ENCODE measurements at regions not wholly inside any gene's neighbourhood (a gene's known extent, or its start where the extent isn't known, plus 50 kb on each side); places are given as distances from the start of the nearest gene placed in this dataset.

- TF ChIP-seq TAF1 (IDR thresholded peaks at IDR 0.05; ENCODE audit: low read depth) (no peak), ZBTB7A (IDR thresholded peaks at IDR 0.05; ENCODE audit: low read depth) (no peak), USF1 (IDR thresholded peaks at IDR 0.05) (no peak), TEAD4 (IDR thresholded peaks at IDR 0.05) (no peak), NFIC (IDR thresholded peaks at IDR 0.05) (no peak), EGR1 (IDR thresholded peaks at IDR 0.05) (no peak), YY1 (IDR thresholded peaks at IDR 0.05; ENCODE audit: low read depth) (no peak), RAD21 (IDR thresholded peaks at IDR 0.05; ENCODE audit: low read depth) (no peak), CREB1 (IDR thresholded peaks at IDR 0.05; ENCODE audit: low read depth) (no peak), TCF12 (IDR thresholded peaks at IDR 0.05; ENCODE audit: low read depth) (no peak), FOXM1 (IDR thresholded peaks at IDR 0.05; ENCODE audit: borderline replicate concordance, low read depth) (no peak), EP300 (IDR thresholded peaks at IDR 0.05; ENCODE audit: borderline replicate concordance) (no peak), MAX (IDR thresholded peaks at IDR 0.05) (no peak), CEBPB (IDR thresholded peaks at IDR 0.05) (no peak)
- TF ChIP-seq, protein P1, sequence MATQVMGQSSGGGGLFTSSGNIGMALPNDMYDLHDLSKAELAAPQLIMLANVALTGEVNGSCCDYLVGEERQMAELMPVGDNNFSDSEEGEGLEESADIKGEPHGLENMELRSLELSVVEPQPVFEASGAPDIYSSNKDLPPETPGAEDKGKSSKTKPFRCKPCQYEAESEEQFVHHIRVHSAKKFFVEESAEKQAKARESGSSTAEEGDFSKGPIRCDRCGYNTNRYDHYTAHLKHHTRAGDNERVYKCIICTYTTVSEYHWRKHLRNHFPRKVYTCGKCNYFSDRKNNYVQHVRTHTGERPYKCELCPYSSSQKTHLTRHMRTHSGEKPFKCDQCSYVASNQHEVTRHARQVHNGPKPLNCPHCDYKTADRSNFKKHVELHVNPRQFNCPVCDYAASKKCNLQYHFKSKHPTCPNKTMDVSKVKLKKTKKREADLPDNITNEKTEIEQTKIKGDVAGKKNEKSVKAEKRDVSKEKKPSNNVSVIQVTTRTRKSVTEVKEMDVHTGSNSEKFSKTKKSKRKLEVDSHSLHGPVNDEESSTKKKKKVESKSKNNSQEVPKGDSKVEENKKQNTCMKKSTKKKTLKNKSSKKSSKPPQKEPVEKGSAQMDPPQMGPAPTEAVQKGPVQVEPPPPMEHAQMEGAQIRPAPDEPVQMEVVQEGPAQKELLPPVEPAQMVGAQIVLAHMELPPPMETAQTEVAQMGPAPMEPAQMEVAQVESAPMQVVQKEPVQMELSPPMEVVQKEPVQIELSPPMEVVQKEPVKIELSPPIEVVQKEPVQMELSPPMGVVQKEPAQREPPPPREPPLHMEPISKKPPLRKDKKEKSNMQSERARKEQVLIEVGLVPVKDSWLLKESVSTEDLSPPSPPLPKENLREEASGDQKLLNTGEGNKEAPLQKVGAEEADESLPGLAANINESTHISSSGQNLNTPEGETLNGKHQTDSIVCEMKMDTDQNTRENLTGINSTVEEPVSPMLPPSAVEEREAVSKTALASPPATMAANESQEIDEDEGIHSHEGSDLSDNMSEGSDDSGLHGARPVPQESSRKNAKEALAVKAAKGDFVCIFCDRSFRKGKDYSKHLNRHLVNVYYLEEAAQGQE (IDR thresholded peaks at IDR 0.05; ENCODE audit: low read depth), result no peak
Measured at GRCh38 chr6:22064558-22064957, 232.3 kb downstream of the PRL start.

GRCh38 chr6:22067122-22067521, 229.7 kb downstream of the PRL start:
- TF ChIP-seq EGR1 (IDR thresholded peaks at IDR 0.05) (no peak), YY1 (IDR thresholded peaks at IDR 0.05; ENCODE audit: low read depth) (no peak), NFIC (IDR thresholded peaks at IDR 0.05) (no peak), EP300 (IDR thresholded peaks at IDR 0.05; ENCODE audit: borderline replicate concordance) (no peak), CEBPB (IDR thresholded peaks at IDR 0.05) (no peak), ZBTB7A (IDR thresholded peaks at IDR 0.05; ENCODE audit: low read depth) (no peak), FOXM1 (IDR thresholded peaks at IDR 0.05; ENCODE audit: borderline replicate concordance, low read depth) (no peak), CREB1 (IDR thresholded peaks at IDR 0.05; ENCODE audit: low read depth) (no peak), USF1 (IDR thresholded peaks at IDR 0.05) (no peak), TEAD4 (IDR thresholded peaks at IDR 0.05) (no peak), TCF12 (IDR thresholded peaks at IDR 0.05; ENCODE audit: low read depth) (no peak)
- TF ChIP-seq, protein P1 (IDR thresholded peaks at IDR 0.05; ENCODE audit: low read depth), result no peak

DNA sequence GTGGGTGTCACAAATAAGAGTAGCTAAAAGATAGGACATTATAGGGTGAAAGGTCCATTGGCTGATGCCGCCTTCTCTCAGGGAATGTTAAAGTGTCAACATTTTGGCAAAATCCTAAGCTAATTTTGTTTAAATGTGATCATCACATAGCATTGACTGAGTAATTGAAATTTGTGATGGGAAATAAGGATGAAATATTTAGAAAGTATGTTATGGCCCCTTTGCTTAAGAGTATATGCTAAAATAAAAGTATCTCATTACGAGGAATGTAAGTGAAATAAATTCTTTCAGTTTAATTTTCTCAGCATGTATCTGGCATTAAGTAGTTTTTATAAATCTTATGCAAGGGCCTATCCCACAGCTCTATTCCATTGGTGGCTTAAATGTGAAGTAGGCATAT, 229.2 kb downstream of the PRL start:
- no peak for TF ChIP-seq TAF1 (IDR thresholded peaks at IDR 0.05; ENCODE audit: low read depth)

DNA sequence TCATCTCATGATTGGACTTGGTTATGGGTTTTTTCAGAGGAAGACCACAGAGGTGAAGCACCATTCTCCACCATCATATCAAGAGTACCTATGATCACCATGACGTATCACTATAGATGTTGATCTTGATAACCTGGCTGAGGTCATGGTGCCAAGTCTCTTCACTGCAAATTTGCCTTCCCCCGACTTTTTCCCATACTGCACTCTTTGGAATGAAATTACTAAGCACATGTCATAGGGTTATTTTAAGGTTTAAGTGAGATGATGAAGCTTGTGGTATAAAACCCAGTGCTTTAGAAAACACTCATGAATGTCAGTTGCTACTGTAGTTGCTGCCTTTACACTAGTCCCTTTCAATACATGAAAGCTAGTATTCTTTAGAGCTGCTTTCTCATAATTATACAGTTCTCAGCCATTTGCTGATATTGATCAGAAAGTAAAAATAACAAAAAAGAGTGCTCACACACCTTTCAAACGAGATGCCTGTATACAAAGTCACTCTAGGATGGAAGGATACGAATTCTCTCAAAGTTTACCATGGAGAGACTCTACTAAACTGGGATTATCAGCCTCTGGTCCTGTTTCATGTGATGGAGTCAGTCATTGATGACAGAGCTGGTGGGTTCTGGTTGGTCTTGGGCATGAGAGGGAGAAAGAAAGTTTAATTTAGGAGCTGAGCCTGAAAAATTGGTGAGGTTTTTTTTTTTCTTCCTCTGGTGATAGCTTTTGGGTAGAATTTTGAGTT, 228.1 kb downstream of the PRL start:
- TF ChIP-seq TAF1 (IDR thresholded peaks at IDR 0.05; ENCODE audit: low read depth) (no peak), FOXM1 (IDR thresholded peaks at IDR 0.05; ENCODE audit: borderline replicate concordance, low read depth) (no peak)

- TF ChIP-seq ZBTB7A (IDR thresholded peaks at IDR 0.05; ENCODE audit: low read depth) (no peak), NFIC (IDR thresholded peaks at IDR 0.05) (no peak), FOXM1 (IDR thresholded peaks at IDR 0.05; ENCODE audit: borderline replicate concordance, low read depth) (no peak), TAF1 (IDR thresholded peaks at IDR 0.05; ENCODE audit: low read depth) (no peak), MAX (IDR thresholded peaks at IDR 0.05) (no peak), TEAD4 (IDR thresholded peaks at IDR 0.05) (no peak), CEBPB (IDR thresholded peaks at IDR 0.05) (no peak), YY1 (IDR thresholded peaks at IDR 0.05; ENCODE audit: low read depth) (no peak), EP300 (IDR thresholded peaks at IDR 0.05; ENCODE audit: borderline replicate concordance) (no peak), USF1 (IDR thresholded peaks at IDR 0.05) (no peak), TCF12 (IDR thresholded peaks at IDR 0.05; ENCODE audit: low read depth) (no peak), EGR1 (IDR thresholded peaks at IDR 0.05) (no peak), CREB1 (IDR thresholded peaks at IDR 0.05; ENCODE audit: low read depth) (no peak), RAD21 (IDR thresholded peaks at IDR 0.05; ENCODE audit: low read depth) (no peak)
- TF ChIP-seq, protein P1 (IDR thresholded peaks at IDR 0.05; ENCODE audit: low read depth), result no peak
Measured at GRCh38 chr6:22069306-22069800, 227.5 kb downstream of the PRL start.
